Mucosa of descending colon (tissue), 3 donors: ENCODE measurements at regions not wholly inside any gene's neighbourhood (a gene's known extent, or its start where the extent isn't known, plus 50 kb on each side); places are given as distances from the start of the nearest gene placed in this dataset.

Source experiments
- ATAC-seq: fragments of 200-7000 bp; cut with Tn5 transposase; one replicate; pipeline ENCODE4 v1.9.1; 2020; ENCODE audit warnings: mild to moderate bottlenecking, moderate library complexity
- DNase-seq, 3 donors: peaks; one replicate each; pipeline ENCODE4 v3.0.0-alpha.2; 2020
- H3K36me3 ChIP-seq: fragments of 200-600 bp; one replicate; pipeline ENCODE4 v1.8.0; 2021; ENCODE audit warnings: low read depth, mild to moderate bottlenecking
- H3K4me1 ChIP-seq: fragments of 200-600 bp; one replicate; pipeline ENCODE4 v1.8.0; 2021; ENCODE audit warnings: low read depth, mild to moderate bottlenecking
- H3K4me3 ChIP-seq: fragments of 200-600 bp; one replicate; pipeline ENCODE4 v1.8.0; 2021; ENCODE audit warnings: mild to moderate bottlenecking
- H3K9me3 ChIP-seq: fragments of 200-600 bp; one replicate; pipeline ENCODE4 v1.8.0; 2021; ENCODE audit warnings: mild to moderate bottlenecking
- CTCF ChIP-seq: fragments of 200-600 bp; IDR thresholded peaks from one replicate; pipeline ENCODE4 v1.8.0; 2022; ENCODE audit warnings: antibody characterized with exemption, mild to moderate bottlenecking
- intact Hi-C, 2 donors: fragments of 100-400 bp; cut with DNase I in 1 of 2; cut with micrococcal nuclease in 1 of 2; formaldehyde crosslinking; loops; one replicate each; pipeline versions ENCODE4 v1.11.0 to v1.11.1; 2022; cut with DNase I, micrococcal nuclease
- donor health status: DM: no; HTN: no; CAD: no; lungs with moderate emphysema.
- donor health status: DM: no; HTN: no; CAD: no.
- donor health status: DM: no; HTN: yes; CAD: no.

- DNase-seq (no peak), ATAC-seq (no peak)
- no peak overlapping the region for H3K4me3 ChIP-seq
- no peak for TF ChIP-seq CTCF
- H3K36me3 ChIP-seq, result no peaks in the 10 kb centered on the region
- no peaks in the 10 kb centered on the region for H3K4me1 ChIP-seq
- H3K9me3 ChIP-seq, result peaks cover 27% of the 10 kb centered on the region
- intact Hi-C loops, result no loop called here
Observed at GRCh38 chr12:97767347-97767746, 304.7 kb downstream of the RMST start.

GRCh38 chr12:97778111-97778510 is 315.5 kb downstream of the RMST start:
- ATAC-seq (no peak), DNase-seq (no peak)
- TF ChIP-seq CTCF, result no peak
- intact Hi-C loops, result no loop called here
- Histone ChIP-seq H3K4me1 (no peaks in the 10 kb centered on the region), H3K9me3 (peaks cover 31% of the 10 kb centered on the region), H3K36me3 (no peaks in the 10 kb centered on the region), H3K4me3 (no peak overlapping the region)

GRCh38 chr12:97781342-97781741 is 318.7 kb downstream of the RMST start:
- Histone ChIP-seq H3K4me3 (no peak overlapping the region), H3K9me3 (peaks cover 35% of the 10 kb centered on the region), H3K4me1 (no peaks in the 10 kb centered on the region), H3K36me3 (no peaks in the 10 kb centered on the region)
- no peak for DNase-seq
- ATAC-seq, result no peak
- intact Hi-C loops, result no loop called here
- no peak for TF ChIP-seq CTCF

- TF ChIP-seq CTCF, result no peak
- intact Hi-C loops, result no loop called here
- Histone ChIP-seq H3K4me1 (no peaks in the 10 kb centered on the region), H3K36me3 (no peaks in the 10 kb centered on the region), H3K4me3 (no peak overlapping the region), H3K9me3 (peaks cover 27% of the 10 kb centered on the region)
- no peak for ATAC-seq
- no peak for DNase-seq
Observed at GRCh38 chr12:97784904-97785303, 322.3 kb downstream of the RMST start.

- no peak for TF ChIP-seq CTCF
- Histone ChIP-seq H3K4me1 (no peaks in the 10 kb centered on the region), H3K36me3 (no peaks in the 10 kb centered on the region), H3K4me3 (no peak overlapping the region), H3K9me3 (peaks cover 40% of the 10 kb centered on the region)
- DNase-seq (no peak), ATAC-seq (no peak)
- intact Hi-C loops, result no loop called here
Observed at GRCh38 chr12:97790281-97790680, 327.7 kb downstream of the RMST start.

GRCh38 chr12:97797473-97797872 is 334.9 kb downstream of the RMST start:
- intact Hi-C loops, result no loop called here
- Histone ChIP-seq H3K9me3 (peaks cover 24% of the 10 kb centered on the region), H3K4me1 (no peaks in the 10 kb centered on the region), H3K4me3 (no peak overlapping the region), H3K36me3 (no peaks in the 10 kb centered on the region)
- DNase-seq (no peak), ATAC-seq (no peak)
- TF ChIP-seq CTCF, result no peak
